Activated CD4-positive, alpha-beta T cell treated with anti-CD3 and anti-CD28 coated beads, Interleukin-2, amount 10 ng/mL, durations not matched to agents 7 days and 5 days (primary cell): ENCODE measurements at regions not wholly inside any gene's neighbourhood (a gene's known extent, or its start where the extent isn't known, plus 50 kb on each side); places are given as distances from the start of the nearest gene placed in this dataset.
"Not testable (repeated sequence)": the region's sequence is repeated elsewhere in the genome, so short reads cannot be mapped to it uniquely, and the experiment has no call there.

Experiments used
- CTCF ChIA-PET: fragments of 350-600 bp; sonication (Branson Sonifier 250); formaldehyde crosslinking; loops from one replicate; lab custom pipeline; 2021; ENCODE audit warnings: antibody characterized with exemption; lab: Charles Lee
- POLR2A ChIA-PET: fragments of 350-600 bp; sonication (Branson Sonifier 250); formaldehyde crosslinking; loops from one replicate; lab custom pipeline; 2021; ENCODE audit warnings: antibody characterized with exemption; lab: Charles Lee
- DNase-seq: peaks from one replicate; pipeline ENCODE4 v3.0.0-alpha.2; 2020
- H3K27ac Mint-ChIP-seq: one replicate; pipeline ENCODE4 v1.8.0; 2021; ENCODE audit warnings: mild to moderate bottlenecking, moderate library complexity, mixed read lengths
- H3K27me3 Mint-ChIP-seq: one replicate; pipeline ENCODE4 v1.8.0; 2021; ENCODE audit warnings: mixed read lengths
- H3K36me3 Mint-ChIP-seq: one replicate; pipeline ENCODE4 v1.8.0; 2021; ENCODE audit warnings: low read depth, mixed read lengths
- H3K4me1 Mint-ChIP-seq: one replicate; pipeline ENCODE4 v1.8.0; 2021; ENCODE audit warnings: mixed read lengths
- H3K4me3 Mint-ChIP-seq: one replicate; pipeline ENCODE4 v1.8.0; 2021; ENCODE audit warnings: mild to moderate bottlenecking, moderate library complexity, mixed read lengths
- H3K9me3 Mint-ChIP-seq: one replicate; pipeline ENCODE4 v1.8.0; 2021; ENCODE audit warnings: mixed read lengths

- H3K27me3 Mint-ChIP-seq: no peaks in the 10 kb centered on the region
- no peaks in the 10 kb centered on the region for H3K36me3 Mint-ChIP-seq
- H3K9me3 Mint-ChIP-seq: no peaks in the 10 kb centered on the region
- CTCF ChIA-PET: no interaction called here
- H3K27ac Mint-ChIP-seq: no peak overlapping the region
- POLR2A ChIA-PET: no interaction called here
- H3K4me1 Mint-ChIP-seq: no peaks in the 10 kb centered on the region
- H3K4me3 Mint-ChIP-seq: no peak overlapping the region
- no peak for DNase-seq
These were observed 297.2 kb downstream of the MED10 start for GRCh38 chr5:6080930-6081726.

DNA sequence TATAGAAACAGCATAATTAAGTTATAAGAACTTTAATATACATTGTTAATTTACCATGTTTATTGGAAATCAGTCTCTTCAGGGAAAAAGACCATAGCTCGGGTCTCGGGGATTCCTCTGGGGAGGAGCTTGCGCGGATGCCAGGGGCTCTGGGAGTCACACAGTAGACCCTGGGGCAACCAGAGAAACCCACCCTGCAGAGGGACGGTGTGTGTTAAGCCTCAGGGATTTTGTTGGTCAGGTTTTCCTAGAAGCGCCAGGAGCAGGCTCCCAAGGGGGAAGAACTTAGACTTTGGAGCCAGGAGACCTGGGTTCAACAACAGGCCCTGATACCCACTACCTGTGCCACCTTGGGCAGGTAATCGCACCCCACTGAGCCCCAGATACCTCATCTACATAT lies 297.9 kb downstream of the MED10 start:
- CTCF ChIA-PET: no interaction called here
- H3K4me3 Mint-ChIP-seq: no peak overlapping the region
- H3K4me1 Mint-ChIP-seq: no peaks in the 10 kb centered on the region
- H3K9me3 Mint-ChIP-seq: no peaks in the 10 kb centered on the region
- DNase-seq: no peak
- POLR2A ChIA-PET: no interaction called here
- H3K27me3 Mint-ChIP-seq: no peaks in the 10 kb centered on the region
- H3K27ac Mint-ChIP-seq: no peak overlapping the region
- no peaks in the 10 kb centered on the region for H3K36me3 Mint-ChIP-seq

GRCh38 chr5:6078881-6079280 lies 299.5 kb downstream of the MED10 start:
- ChIA-PET POLR2A (no interaction called here), CTCF (no interaction called here)
- Mint-ChIP-seq H3K4me3 (no peak overlapping the region), H3K9me3 (no peaks in the 10 kb centered on the region), H3K36me3 (no peaks in the 10 kb centered on the region), H3K27ac (no peak overlapping the region), H3K4me1 (no peaks in the 10 kb centered on the region), H3K27me3 (no peaks in the 10 kb centered on the region)
- no peak for DNase-seq

- H3K9me3 Mint-ChIP-seq: no peaks in the 10 kb centered on the region
- H3K4me1 Mint-ChIP-seq: no peaks in the 10 kb centered on the region
- POLR2A ChIA-PET: no interaction called here
- DNase-seq: no peak
- H3K27ac Mint-ChIP-seq: no peak overlapping the region
- H3K27me3 Mint-ChIP-seq: no peaks in the 10 kb centered on the region
- H3K36me3 Mint-ChIP-seq: no peaks in the 10 kb centered on the region
- CTCF ChIA-PET: no interaction called here
- H3K4me3 Mint-ChIP-seq: no peak overlapping the region
These were observed 301.8 kb downstream of the MED10 start for GRCh38 chr5:6076341-6077239.

DNA sequence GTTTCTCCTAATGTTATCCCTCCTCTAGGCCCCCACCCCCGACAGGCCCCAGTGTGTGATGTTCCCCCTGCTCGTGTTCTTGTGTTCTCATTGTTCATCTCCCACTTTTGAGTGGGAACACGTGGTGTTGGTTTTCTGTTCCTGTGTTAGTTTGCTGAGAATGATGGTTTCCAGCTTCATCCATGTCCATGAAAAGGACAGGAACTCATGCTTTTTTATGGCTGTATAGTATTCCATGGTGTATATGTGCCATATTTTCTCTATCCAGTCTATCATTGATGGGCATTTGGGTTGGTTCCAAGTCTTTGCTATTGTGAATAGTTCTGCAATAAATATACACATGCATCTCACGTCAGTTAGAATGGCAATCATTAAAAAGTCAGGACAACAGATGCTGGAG lies 305.9 kb downstream of the MED10 start:
- H3K4me3 Mint-ChIP-seq, H3K27me3 Mint-ChIP-seq, H3K9me3 Mint-ChIP-seq, POLR2A ChIA-PET, H3K27ac Mint-ChIP-seq, H3K4me1 Mint-ChIP-seq, DNase-seq, CTCF ChIA-PET, H3K36me3 Mint-ChIP-seq: not testable (repeated sequence)

DNA sequence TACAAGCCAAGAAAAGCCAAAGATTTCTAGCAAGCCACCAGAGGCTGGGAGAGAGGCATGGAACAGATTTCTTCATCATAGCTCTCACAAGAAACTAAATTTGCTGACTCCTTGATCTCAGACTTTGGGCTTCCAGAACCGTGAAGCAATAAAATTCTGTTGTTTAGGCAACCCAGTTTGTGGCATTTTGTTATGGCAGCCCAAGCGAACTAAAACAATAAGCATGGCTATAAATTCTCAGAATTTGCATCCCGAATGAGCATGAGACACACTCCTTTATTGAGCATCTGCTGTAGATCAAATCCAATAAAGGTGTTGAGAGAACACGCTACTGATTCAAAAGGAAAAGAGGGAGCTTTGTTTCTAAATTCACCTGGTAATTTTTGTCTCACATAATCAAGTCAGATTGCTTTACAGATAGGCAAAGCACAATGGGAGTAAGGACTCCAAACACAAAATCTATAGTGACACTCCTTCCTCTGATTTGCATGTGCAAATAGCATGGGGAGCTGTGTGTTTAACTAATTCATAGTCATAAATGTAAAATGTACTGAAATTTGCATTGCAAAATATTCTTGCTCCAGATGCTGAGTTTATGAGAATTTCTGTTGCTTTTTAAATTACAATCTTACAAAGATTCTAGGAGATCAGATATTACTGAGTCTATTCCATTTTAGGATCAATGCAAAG lies 308.7 kb downstream of the MED10 start:
- CTCF ChIA-PET: no interaction called here
- Mint-ChIP-seq H3K27me3 (no peaks in the 10 kb centered on the region), H3K27ac (no peak overlapping the region), H3K4me3 (no peak overlapping the region), H3K4me1 (no peaks in the 10 kb centered on the region), H3K36me3 (no peaks in the 10 kb centered on the region), H3K9me3 (no peaks in the 10 kb centered on the region)
- POLR2A ChIA-PET: no interaction called here
- no peak for DNase-seq

DNA sequence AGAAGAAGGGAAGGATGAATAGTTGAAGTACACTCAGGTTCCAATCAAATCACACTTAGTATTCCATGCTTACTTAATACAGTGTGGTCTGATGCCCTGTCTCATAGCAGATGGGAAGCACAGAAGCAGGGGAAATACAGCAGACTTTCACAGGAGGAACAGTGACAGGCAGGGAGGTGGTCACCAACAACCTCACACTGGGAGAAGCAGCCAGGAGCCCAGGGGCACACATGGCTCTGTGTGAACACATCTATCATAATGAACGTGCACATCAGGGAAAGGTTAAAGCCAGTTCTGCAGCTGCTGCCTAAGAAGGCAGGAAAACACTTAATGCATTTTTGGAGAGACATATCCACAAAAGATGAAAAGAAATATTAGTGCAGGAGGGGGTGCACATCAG lies 312.3 kb downstream of the MED10 start:
- Mint-ChIP-seq H3K36me3 (no peaks in the 10 kb centered on the region), H3K4me1 (no peaks in the 10 kb centered on the region), H3K4me3 (no peak overlapping the region), H3K27ac (no peak overlapping the region), H3K27me3 (no peaks in the 10 kb centered on the region), H3K9me3 (no peaks in the 10 kb centered on the region)
- POLR2A ChIA-PET: no interaction called here
- DNase-seq: no peak
- CTCF ChIA-PET: no interaction called here

- no peak overlapping the region for H3K4me3 Mint-ChIP-seq
These were observed 319.1 kb downstream of the MED10 start for GRCh38 chr5:6059137-6059800.

DNA sequence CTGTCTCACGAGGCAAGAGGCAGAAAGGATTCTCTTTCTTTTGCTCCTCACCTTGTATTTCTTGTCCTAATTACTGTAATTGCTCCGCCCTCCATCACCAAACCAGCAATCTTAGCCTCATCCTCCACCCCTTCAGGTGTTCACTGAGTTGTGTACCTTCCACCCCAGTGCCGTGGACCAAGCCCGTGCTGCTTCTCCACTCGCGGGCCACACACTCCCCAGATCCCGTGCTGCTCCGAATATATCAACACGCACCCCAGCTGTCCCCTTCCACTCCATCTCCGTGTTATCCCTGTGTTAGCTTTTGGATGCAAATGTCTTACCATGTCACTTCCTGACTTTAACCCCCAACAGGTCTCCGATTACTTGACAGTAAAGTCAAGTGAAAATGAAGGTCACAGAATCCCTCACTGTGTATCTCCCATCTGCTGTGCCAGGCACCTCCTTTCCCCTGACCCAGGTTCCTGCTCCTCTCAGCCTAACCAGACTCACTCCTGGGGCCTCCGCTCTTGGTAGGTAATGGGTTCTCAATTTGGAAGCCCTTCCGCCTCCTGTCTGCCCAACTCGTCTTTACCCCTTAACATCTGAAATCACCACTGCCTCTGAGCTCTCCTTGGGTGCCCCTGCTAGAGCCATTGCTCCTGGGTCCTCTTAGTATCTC lies 320.2 kb downstream of the MED10 start:
- Mint-ChIP-seq H3K36me3 (no peaks in the 10 kb centered on the region), H3K27me3 (no peaks in the 10 kb centered on the region), H3K4me1 (no peaks in the 10 kb centered on the region), H3K9me3 (no peaks in the 10 kb centered on the region), H3K27ac (no peak overlapping the region), H3K4me3 (no peak overlapping the region)
- no peak for DNase-seq
- POLR2A ChIA-PET: no interaction called here
- CTCF ChIA-PET: no interaction called here

More at GRCh38 chr5:6059137-6059800, 319.1 kb downstream of the MED10 start:
- DNase-seq: no peak
- ChIA-PET POLR2A (no interaction called here), CTCF (no interaction called here)
- Mint-ChIP-seq H3K4me1 (no peaks in the 10 kb centered on the region), H3K9me3 (no peaks in the 10 kb centered on the region), H3K27me3 (no peaks in the 10 kb centered on the region), H3K36me3 (no peaks in the 10 kb centered on the region), H3K27ac (no peak overlapping the region)

GRCh38 chr5:6056280-6056679 lies 322.1 kb downstream of the MED10 start:
- POLR2A ChIA-PET: no interaction called here
- Mint-ChIP-seq H3K4me3 (no peak overlapping the region), H3K27me3 (no peaks in the 10 kb centered on the region), H3K4me1 (no peaks in the 10 kb centered on the region), H3K9me3 (no peaks in the 10 kb centered on the region), H3K36me3 (no peaks in the 10 kb centered on the region), H3K27ac (no peak overlapping the region)
- DNase-seq: no peak
- CTCF ChIA-PET: no interaction called here

- ChIA-PET POLR2A (no interaction called here), CTCF (no interaction called here)
- Mint-ChIP-seq H3K4me1 (no peaks in the 10 kb centered on the region), H3K9me3 (no peaks in the 10 kb centered on the region), H3K27me3 (no peaks in the 10 kb centered on the region), H3K27ac (no peak overlapping the region), H3K4me3 (no peak overlapping the region), H3K36me3 (no peaks in the 10 kb centered on the region)
- DNase-seq: no peak
These were observed 328.7 kb downstream of the MED10 start for GRCh38 chr5:6049662-6050061.

DNA sequence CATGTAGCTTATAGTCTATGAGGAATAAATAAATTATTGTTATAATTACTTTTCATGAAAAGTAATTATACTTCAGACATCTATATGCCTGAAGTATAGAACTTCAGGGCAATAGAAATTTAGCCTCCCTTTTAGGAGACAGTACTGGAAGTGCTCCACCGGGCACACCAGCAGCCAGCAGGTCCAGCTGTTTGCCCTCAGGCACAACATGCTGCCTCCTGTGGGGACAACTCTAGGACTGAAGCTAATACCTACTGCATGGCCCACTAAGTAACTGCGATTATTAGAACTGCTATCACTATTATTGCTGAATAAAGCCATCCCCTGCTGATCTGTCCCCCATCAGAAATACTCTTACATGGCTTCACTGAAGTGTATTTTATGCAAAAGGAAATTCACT lies 329.6 kb downstream of the MED10 start:
- H3K36me3 Mint-ChIP-seq: no peaks in the 10 kb centered on the region
- no peak overlapping the region for H3K27ac Mint-ChIP-seq
- CTCF ChIA-PET: no interaction called here
- H3K4me3 Mint-ChIP-seq: no peak overlapping the region
- no peaks in the 10 kb centered on the region for H3K4me1 Mint-ChIP-seq
- no peaks in the 10 kb centered on the region for H3K27me3 Mint-ChIP-seq
- POLR2A ChIA-PET: no interaction called here
- DNase-seq: no peak
- H3K9me3 Mint-ChIP-seq: no peaks in the 10 kb centered on the region
